GM21381 (cell line): ENCODE measurements at regions not wholly inside any gene's neighbourhood (a gene's known extent, or its start where the extent isn't known, plus 50 kb on each side); places are given as distances from the start of the nearest gene placed in this dataset.

Experiments used
- ATAC-seq: cut with Tn5 transposase; IDR thresholded peaks from one replicate; pipeline ENCODE4 v1.9.1; 2021; ENCODE audit warnings: mild to moderate bottlenecking, moderate library complexity; ENCODE audit not compliant: unreplicated experiment

DNA sequence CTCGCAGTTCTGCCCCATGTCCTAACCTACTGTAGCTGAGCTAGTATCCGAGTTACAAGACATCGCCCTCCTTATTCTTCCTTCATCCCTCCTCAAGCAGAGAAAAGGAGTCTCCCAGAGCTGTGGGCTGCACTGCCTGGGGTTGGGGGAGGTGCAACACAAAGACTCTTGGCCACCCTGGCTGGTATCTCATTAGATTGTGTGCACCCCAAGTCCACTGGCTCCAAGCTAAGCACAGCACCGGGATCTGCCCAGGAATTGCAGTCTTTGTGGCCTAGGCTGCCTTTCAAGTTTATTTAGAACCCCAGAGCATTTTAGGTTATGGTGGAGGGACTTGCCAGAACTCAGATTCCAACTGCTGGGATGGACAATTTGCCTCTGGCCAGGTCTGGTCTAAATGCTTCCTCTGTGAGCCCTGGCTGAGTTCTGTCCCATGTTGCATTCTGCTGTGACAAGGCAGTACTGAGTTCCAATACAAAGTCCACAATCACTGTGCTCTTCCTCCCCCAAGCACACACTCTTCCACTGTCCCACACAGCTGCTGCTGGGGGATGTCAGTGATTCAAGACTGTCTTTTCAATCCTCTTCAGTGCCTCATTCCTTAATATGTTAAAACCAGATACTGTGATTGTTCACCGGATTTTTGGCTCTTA, 169.6 kb upstream of the CLEC14A start:
- no peak for ATAC-seq

GRCh38 chr14:38420048-38420447, 164.2 kb upstream of the CLEC14A start:
- no peak for ATAC-seq

GRCh38 chr14:38419579-38419978, 163.7 kb upstream of the CLEC14A start:
- no peak for ATAC-seq

DNA sequence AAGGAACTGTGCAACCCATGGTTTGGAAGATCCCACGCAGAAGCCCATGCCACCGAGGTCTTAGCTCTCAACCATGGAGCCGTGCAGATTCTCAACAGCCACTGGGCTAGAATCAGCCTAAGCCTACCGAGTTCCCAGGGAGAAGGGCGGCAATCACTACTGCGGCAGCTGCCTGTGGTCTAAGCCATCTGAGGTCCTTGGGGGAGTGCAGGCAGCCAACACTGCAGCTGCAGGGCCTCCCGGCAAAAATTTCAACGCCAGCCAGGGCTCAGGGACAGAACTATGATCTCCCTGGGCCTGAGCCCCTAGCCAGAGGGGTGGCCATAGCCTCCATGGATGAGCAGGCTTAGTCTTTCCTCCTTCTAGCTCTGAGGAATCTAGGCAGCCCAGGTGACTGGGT, 156.8 kb upstream of the CLEC14A start:
- no peak for ATAC-seq

- ATAC-seq: no peak
Observed at GRCh38 chr14:38410442-38410841, 154.5 kb upstream of the CLEC14A start.

GRCh38 chr14:38409071-38409705, 153.3 kb upstream of the CLEC14A start:
- ATAC-seq: no peak

DNA sequence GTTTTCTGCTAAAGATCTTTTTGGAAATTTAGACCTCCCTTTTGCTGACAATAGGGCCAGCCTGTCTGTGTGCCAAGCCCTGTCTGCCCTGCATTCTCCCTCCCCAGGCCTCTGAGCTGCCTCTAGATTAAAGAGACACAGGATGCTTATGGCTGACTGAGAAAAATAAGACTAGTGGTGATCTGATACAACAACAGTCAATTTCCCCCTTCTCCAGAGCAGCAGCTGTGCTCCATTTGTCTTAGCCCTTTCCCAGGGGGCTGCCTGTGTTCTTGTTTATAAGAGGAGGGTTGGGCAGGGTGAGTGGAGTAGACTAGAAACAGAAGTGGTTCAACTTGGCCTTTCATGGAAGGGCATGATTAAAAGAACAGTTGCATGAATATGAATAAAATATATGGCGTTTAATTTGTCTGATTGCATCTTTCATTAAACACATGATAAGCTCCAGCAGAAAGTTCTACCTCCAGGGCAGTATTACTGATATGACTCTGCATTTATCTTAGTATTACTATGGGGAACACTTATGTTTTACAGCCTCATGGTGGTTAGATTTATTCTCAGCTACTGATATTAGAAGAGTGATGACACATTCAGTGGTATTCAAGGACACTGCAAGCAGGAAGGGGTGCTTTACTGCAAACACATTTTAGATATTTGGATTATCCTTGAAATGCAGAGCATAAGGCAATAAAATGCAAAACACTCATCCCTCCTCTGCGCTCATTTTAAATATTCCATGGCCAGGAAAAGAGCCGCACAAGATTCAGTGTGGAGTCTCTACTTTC, 150.2 kb upstream of the CLEC14A start:
- ATAC-seq: no peak

DNA sequence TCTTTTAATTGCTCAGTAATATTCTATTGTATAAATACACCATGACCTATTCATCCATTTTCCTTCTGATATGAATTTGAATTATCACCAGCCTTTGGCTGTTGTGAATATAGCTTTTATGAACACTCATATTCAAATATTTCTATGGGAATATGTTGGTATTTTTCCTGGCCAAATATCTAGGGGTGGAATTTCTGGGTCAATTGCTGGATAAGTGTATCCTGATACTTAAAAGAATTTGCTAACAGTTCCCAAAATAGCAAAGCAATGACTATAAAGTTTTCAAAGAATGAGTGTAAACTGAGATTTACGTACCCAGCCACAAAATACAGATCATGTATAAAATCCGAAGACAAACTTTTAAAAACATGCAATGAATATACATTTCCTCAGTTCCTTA, 148.7 kb upstream of the CLEC14A start:
- ATAC-seq: no peak

DNA sequence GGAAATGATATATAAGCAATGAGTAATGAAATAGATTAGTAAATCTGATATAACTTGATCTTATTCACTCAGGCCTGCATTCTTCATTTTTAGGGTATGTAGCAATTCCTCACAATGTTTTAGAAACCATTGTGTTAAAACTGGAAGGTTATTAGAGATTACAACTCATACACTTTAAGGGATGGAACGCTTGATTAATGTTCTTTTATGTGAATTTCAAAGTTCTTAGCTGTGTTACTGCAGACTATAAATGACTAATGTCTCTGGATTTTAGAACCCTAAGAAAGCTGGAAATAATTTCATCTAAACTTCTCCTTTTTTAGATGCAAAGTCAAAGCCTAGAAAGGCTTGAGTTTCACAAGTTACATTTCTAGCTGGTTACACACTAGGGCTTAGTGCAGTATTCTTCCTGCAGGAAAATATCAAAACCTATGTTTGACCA, 148.2 kb upstream of the CLEC14A start:
- no peak for ATAC-seq

DNA sequence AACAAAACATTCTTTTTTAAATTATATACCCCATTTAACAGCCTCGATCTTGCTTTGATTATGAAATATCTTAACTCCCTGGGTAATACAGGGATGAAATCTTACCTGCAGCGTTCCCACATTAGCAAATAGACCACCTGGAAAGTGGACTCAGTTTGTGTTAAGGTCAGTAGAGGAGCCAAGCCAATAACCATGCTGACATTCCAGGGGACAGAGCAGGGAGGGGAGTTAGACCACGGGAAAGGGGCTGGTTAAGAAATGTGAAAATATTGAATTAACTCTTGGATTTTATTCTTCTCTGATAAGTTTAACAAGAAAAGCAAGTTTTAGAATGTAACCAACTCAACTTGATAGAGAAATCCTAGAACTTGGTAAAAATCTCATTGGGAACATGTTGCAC, 144.9 kb upstream of the CLEC14A start:
- no peak for ATAC-seq

GRCh38 chr14:38399652-38400051, 143.8 kb upstream of the CLEC14A start:
- ATAC-seq: no peak

- ATAC-seq: no peak
Observed at GRCh38 chr14:38394767-38395166, 138.9 kb upstream of the CLEC14A start.

DNA sequence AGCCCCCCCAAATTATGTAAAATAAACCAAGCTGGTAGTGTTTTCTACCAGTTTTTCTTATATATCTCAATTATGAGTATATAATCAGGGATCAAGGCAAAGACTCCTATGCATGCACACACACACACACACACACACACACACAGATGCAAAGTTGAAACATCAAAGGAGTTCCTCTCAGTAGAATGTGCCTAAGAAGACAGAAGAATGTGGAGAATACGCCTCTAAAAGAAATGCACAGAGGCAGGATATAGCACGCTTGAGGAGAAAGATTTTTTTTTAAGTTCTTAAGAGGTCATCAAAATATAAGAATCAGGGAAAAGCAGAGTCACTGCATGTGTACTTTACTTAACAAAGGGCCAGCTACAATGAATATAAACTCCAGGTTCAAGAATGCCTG, 138.2 kb upstream of the CLEC14A start:
- no peak for ATAC-seq

GRCh38 chr14:38391334-38391733, 135.4 kb upstream of the CLEC14A start:
- no peak for ATAC-seq

GRCh38 chr14:38389681-38390080, 133.8 kb upstream of the CLEC14A start:
- no peak for ATAC-seq

DNA sequence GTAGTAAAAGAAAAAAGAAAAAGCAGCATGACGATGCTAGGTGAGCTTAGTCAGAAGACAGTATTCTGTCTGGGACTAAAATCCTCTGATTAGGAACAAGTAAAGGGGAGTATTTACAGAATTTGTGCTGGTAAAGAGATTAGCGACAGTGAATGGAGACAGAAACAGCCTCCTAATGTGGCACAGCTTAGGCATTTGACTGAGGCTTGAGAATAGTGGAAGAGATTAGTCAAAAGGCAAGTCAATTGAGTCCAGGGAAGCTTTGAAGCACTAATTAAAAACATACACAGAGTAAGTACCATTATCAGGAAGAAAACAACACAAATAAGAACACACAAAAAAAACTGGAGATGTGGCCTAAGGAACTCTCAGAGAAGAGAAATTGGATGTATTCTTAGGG, 131.9 kb upstream of the CLEC14A start:
- ATAC-seq: no peak

GRCh38 chr14:38385836-38386235, 129.9 kb upstream of the CLEC14A start:
- ATAC-seq: no peak

DNA sequence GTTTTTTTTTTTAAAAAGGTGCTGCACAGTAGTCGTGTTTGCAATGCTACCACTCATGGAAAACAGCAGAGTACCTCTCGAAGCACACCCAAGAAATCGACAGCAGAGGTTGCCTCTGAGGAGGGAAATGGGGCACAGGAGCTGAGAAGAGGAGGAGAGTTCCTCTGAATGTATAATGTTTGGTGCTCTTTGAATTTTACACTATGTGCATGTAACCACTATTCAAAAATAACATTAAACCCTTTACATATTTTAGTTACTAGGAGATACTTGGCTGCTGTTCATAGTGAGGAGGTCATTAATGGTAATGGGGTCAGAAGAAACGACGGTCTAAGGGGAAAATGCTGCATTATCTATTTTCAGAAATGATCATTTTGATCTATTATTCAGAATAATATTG, 129.4 kb upstream of the CLEC14A start:
- ATAC-seq: no peak

- no peak for ATAC-seq
Observed at GRCh38 chr14:38384741-38385140, 128.8 kb upstream of the CLEC14A start.

DNA sequence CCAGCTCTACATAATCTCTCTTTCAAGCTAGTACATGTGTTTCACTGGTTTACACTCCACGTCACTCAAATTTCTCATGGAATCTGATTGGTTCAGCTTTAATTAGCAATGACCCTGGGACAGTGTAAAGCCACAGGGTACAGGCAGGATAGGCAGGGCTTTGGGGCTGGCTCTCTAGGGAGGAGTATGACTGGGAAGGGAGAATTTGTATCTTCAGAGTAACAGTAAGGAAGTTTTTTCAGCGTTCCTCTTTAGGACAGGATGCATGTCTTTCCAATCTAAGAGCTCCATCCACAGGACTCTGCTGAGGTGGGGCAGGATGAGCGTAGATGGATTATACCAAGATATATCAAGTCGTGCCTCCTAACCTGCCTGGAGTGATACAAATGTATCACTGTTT, 112.0 kb upstream of the CLEC14A start:
- ATAC-seq: no peak

DNA sequence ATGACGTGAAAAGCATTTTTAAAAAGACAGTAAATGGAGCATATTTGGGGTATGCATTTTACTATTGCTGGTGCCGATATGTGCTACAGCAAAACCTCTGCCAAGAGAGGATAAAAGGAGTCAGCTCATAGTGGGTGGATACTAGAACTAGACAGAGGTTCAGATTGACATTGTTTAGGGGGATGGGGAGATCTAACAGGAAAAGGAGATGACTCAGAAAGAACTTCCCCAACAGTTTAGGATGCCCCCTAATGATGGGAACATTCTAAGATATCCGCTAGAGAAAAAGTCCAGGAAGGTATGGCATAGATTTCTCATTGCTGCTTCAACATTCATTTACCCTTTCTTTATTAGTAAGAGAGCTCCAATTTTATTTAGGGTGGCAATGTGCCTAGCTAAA, 110.5 kb upstream of the CLEC14A start:
- ATAC-seq: no peak

DNA sequence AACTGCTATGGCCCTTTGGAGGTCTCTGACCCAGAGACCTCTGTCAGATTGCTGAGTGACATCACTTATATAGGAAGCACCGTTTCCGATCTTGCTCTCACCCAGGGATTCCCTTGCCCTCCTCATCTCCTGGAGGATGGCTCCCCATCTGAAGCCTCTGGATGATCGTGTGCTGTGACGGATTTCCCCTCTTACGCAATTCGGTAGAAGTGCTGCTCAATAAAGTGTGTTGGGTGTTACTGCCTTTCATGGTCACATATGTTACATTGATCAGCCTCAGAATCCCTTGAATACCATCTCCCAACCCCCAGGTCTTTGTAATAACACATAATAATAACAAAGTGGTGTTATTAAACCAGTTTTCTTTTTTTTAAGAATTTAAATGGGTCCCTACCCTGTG, 107.3 kb upstream of the CLEC14A start:
- no peak for ATAC-seq
